Endothelial cell of umbilical vein (primary cell): ENCODE measurements at regions not wholly inside any gene's neighbourhood (a gene's known extent, or its start where the extent isn't known, plus 50 kb on each side); places are given as distances from the start of the nearest gene placed in this dataset.

Source experiments
- POLR2A ChIP-seq: IDR thresholded peaks from 2 replicates; pipeline ENCODE4 v1.6.1; 2012; ENCODE audit warnings: low read depth, mild to moderate bottlenecking, control low read depth, low read length
- POLR2AphosphoS5 ChIP-seq: IDR thresholded peaks from 2 replicates; pipeline ENCODE4 v1.6.1; 2012; ENCODE audit warnings: low read depth, mild to moderate bottlenecking, control low read depth, low read length, moderate library complexity; ENCODE audit not compliant: insufficient read depth
- TF ChIP-seq, protein P1 (sequence below), 2 donors: IDR thresholded peaks; 1 replicate in 1 of 2; 2 replicates in 1 of 2; pipeline ENCODE4 v1.5.1; 2011; ENCODE audit warnings: low read length in 2 of 2, mild to moderate bottlenecking in 2 of 2, moderate library complexity in 2 of 2, control low read depth in 1 of 2, inconsistent platforms in 1 of 2, low read depth in 1 of 2; ENCODE audit not compliant: insufficient read depth in 1 of 2; ENCODE audit errors: extremely low read depth in 1 of 2

DNA sequence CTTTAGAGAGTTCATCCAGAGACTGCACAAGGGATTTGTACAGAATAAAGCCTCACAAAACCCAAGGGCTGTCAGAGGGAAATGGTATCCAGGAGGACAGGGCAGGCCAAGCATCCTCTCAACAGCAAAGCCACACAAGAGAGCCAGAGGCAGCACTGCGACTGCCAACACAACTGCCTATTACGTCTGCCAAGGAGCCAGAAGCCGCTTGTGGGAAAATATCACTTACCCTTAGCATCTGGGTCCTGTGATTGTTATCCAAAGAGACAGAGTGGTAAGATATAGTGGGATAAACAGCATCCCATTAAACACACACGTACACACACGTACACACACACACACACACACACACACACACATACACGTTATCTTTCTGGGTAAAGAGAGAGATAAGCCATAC is 618.3 kb upstream of the AGTR1 start:
- TF ChIP-seq POLR2AphosphoS5 (no peak), POLR2A (no peak)
- TF ChIP-seq, protein P1, sequence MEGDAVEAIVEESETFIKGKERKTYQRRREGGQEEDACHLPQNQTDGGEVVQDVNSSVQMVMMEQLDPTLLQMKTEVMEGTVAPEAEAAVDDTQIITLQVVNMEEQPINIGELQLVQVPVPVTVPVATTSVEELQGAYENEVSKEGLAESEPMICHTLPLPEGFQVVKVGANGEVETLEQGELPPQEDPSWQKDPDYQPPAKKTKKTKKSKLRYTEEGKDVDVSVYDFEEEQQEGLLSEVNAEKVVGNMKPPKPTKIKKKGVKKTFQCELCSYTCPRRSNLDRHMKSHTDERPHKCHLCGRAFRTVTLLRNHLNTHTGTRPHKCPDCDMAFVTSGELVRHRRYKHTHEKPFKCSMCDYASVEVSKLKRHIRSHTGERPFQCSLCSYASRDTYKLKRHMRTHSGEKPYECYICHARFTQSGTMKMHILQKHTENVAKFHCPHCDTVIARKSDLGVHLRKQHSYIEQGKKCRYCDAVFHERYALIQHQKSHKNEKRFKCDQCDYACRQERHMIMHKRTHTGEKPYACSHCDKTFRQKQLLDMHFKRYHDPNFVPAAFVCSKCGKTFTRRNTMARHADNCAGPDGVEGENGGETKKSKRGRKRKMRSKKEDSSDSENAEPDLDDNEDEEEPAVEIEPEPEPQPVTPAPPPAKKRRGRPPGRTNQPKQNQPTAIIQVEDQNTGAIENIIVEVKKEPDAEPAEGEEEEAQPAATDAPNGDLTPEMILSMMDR (IDR thresholded peaks at IDR 0.05; ENCODE audit: extremely low read depth in 1 of 2, insufficient read depth in 1 of 2, low read depth in 1 of 2, low read length in 2 of 2), result no peak
